Kasumi-1 (cell line): ENCODE measurements at regions not wholly inside any gene's neighbourhood (a gene's known extent, or its start where the extent isn't known, plus 50 kb on each side); places are given as distances from the start of the nearest gene placed in this dataset.
A peak's percentile ranks its signal among the peaks of the same experiment; 100 is the strongest.
"Not testable (repeated sequence)": the region's sequence is repeated elsewhere in the genome, so short reads cannot be mapped to it uniquely, and the experiment has no call there.

Experiments
- DNase-seq, 2 experiments: peaks; one replicate each; lab custom pipeline; 2025; lab: John Stamatoyannopoulos, UW

DNA sequence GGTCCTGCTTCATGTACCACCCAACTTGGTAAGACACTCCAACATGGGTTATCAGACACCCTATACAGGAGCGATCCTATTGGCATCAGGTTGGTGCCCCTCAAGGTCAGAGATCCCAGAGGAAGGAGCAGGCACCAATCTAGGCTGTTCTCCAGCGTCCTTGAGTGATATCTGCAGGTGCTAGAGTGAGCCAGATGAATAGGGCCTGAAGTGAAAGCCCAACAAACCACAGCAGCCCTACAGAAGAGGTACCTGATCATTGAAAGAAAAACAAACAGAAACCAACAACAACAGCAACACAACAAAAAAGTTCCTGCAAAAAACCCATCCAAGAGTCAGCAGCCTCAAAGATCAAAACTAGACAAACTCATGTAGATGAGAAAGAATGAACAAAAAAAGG lies 584.8 kb downstream of the HINT1 start:
- DNase-seq = no peak

GRCh38 chr5:130578354-130578753 lies 586.7 kb downstream of the HINT1 start:
- no peak for DNase-seq

GRCh38 chr5:130571076-130571475 lies 594.0 kb downstream of the HINT1 start:
- no peak for DNase-seq

DNA sequence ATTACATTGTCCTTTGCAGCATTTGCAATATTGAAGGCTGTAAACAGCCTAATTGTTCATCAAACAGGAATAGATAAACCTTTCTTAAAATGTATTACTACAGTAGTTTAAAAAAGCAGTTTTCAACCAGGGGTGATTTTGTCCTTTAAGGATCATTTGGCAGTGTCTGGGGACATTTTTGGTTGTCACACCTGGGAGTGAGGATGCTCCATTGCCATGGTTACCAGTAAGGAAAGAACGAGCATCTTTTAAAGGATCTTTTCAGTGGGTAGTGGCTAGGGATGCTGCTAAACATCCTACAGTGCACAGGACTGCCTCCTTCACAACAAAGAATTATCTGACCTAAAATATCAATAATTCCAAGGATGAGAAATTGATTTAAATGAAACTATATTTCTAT lies 596.3 kb downstream of the HINT1 start:
- DNase-seq = no peak

- DNase-seq = no peak
These were observed 609.6 kb downstream of the HINT1 start for GRCh38 chr5:130555429-130555828.

DNA sequence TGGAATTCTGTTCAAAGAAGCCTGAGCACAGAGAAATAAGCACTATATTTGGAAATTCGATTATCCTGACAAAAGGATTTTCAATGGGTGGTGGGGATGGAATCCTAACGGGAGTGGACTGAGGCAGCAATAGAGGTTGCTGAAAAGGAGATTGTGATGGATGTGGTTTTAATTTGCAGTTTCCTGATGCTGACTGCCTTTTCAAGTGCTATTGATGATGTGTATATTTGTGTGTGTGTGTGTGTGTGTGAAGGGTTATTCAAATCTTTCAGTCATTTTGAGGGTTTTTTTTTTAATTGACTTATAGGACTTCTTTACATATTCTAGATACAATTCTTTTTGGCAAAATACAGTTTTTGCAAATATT lies 614.5 kb downstream of the HINT1 start:
- DNase-seq = no peak

- no peak for DNase-seq
These were observed 615.0 kb downstream of the HINT1 start for GRCh38 chr5:130549884-130550561.

DNA sequence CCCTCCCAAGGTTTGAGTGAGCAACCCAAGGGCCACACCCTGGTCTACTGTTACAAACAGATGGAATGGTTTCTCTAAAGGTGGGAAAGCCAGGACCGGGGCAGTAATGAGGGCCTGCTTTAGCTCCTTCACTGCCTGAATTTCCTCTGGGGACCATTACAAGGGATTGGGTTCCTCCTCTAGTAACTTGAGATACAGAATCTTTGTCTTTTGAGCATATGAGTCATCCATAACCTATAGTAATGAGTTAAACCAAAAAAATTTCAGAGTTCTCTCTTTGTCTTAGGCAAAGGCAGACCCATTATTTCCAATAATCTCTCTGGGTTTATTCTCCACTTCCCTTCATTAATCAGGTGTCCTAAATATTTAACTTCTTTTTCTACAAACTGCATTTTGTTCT lies 618.8 kb downstream of the HINT1 start:
- no peak for DNase-seq

- no peak for DNase-seq
These were observed 619.8 kb downstream of the HINT1 start for GRCh38 chr5:130545291-130545690.

DNA sequence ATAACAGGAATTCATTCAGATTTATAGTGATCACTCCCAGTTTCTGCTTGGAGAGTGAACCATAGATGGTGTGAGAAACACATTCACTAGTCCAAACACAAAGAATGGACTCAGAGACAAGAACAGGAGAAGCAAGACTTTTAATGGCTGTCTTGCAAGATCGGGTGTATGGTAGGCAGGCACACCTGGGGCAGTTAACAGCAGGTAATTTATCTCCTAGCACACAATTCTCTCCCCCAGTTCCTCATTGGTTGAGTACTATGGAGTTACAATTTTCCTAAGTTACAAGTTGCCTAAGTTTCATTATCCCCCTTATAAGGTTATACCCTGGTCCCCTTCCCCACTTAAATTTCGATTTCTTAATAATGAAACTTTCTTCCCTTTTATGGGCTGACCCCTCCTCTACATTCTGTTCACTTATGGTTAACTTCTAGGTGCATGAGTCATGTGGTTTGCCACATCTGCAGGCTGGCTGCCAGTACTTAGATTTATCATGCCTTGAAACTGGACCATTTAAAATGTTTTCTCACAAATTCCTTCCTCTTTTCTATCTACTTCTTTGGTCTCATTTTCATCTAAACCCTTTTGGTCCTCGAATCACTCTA lies 623.3 kb downstream of the HINT1 start:
- peak; percentile 54 to 65 for DNase-seq

DNA sequence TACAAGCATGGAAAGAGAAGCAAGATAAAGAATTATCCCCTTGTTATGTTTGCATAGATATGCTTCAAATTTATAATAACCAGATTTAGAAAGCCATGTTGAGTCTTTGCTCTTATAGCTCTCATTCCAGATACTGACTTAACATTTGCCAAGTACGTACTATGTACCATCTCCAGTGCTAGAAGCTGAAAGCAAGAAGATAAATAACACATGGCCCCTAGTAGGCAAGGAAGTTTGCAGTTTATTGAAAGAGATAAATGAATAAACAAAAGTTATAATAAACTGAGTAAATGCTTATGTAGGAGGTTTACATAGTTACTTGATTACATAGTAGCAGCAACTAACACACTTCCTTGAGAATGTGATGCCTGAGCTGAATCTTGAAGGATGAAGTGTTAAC lies 628.4 kb downstream of the HINT1 start:
- no peak for DNase-seq

- no peak for DNase-seq
These were observed 628.5 kb downstream of the CHSY3 start for GRCh38 chr5:130532786-130533185.

GRCh38 chr5:130529511-130530485 lies 625.5 kb downstream of the CHSY3 start:
- no peak for DNase-seq

DNA sequence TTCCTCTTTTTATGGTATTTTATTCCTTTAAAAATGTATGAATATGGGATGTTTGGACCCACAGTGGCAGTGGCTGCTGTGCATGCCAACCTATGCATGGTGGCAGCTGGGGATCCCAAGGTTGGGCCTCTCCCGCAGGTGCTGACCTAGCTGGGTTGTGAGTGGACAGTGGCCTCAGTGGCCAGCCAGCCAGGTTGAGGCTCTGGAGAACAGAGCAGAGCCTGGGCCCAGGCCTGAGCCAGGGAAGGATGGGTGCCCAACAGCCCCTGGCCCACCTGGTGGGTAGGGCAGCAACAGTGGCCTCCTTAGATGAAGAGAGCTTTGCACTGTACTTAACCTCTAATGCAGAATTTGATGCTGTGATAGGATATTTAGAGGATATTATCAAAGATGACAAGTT lies 624.8 kb downstream of the CHSY3 start:
- no peak for DNase-seq

DNA sequence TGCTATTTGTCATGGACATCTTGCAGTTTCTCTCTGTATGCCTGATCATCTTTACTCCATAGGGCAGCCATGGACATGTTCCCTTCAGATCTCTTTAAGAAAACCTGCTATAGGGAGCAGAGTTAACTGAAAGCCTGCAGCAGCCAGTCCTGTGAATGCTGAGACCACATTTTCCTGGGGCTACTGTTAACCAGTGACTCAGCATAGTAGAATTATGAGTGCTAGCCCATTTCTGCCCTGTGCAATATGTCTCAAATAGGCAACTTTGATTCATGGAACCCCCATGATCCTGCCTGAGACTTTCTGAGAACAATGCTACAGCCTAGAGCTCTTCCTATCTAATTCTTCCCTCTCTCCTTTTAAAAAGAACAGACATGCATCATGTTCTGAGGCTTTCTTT lies 624.2 kb downstream of the CHSY3 start:
- no peak for DNase-seq

GRCh38 chr5:130526708-130527107 lies 622.4 kb downstream of the CHSY3 start:
- no peak for DNase-seq

- no peak for DNase-seq
These were observed 615.9 kb downstream of the CHSY3 start for GRCh38 chr5:130520211-130520610.

- no peak for DNase-seq
These were observed 610.9 kb downstream of the CHSY3 start for GRCh38 chr5:130514984-130515690.

- no peak for DNase-seq
These were observed 598.4 kb downstream of the CHSY3 start for GRCh38 chr5:130502702-130503101.

DNA sequence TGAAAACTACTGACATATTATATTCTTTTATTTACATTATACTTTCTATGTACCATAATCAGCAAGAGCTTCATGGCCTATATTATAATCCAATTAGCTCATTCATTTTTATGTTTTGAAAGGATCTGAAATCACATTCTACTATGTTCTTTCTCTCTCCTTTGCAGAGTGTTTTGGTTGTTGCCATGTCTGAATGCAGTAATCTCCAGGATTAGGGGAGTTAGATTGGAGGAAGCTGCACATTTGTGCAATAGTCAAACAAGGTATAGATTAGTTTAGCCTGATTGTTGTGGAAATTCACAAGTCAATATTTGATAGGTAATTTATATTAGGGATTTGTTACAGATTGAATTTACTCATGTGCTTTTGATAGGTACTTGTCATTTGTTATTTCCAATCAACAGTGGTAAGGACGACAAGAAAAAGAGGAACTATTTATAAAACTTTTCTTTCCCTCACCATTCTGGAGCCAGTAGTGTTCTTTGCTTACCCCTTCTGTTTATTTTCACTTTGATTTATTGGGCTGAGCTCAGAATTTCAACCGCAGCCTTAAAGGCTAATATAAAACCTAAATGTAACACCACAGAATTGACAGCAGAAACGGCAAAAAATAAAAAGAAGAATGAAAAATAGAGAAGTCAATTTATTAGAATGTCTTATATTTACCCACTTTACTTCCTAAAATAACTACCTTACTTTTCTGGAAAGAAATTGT lies 597.0 kb downstream of the CHSY3 start:
- no peak for DNase-seq

- DNase-seq = not testable (repeated sequence)
These were observed 596.2 kb downstream of the CHSY3 start for GRCh38 chr5:130500495-130500894.

- no peak for DNase-seq
These were observed 592.0 kb downstream of the CHSY3 start for GRCh38 chr5:130496215-130496614.
